ENCODE measurements at regions not wholly inside any gene's neighbourhood (a gene's known extent, or its start where the extent isn't known, plus 50 kb on each side); places are given as distances from the start of the nearest gene placed in this dataset.

DNA sequence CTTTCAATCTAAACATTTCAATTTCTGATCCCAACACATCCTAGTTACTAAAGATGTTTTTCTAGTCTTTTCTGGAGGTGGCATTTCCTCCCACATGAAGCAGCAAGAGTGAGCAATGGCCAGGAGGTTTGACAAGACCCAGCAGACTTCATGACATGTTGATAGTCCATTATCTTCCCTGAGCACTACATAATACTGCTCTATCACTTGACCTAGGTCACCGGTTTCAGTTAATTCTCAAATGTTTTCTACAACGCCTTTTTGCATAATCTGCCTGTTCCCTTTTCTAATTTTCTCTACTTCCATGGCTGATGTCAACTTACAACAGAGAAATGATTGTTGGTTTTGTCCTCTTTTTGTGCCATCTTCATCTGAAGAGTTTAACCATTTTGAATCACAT is 62.0 kb upstream of the GPRIN3 start:
- Histone ChIP-seq H3K4me2 (ENCODE audit: insufficient read depth, low read length) (no peak overlapping the region), H3K4me3 (replicated peaks in 1 of 3; ENCODE audit: insufficient read depth in 1 of 3, low read depth in 1 of 3, low read length in 3 of 3) (no peak overlapping the region), H3K9me1 (replicated peaks; ENCODE audit: control insufficient read depth, extremely low read depth, insufficient read depth, low read length) (no peaks in the 10 kb centered on the region), H3K27me3 (ENCODE audit: control insufficient read depth in 2 of 2, insufficient read depth in 2 of 2, low read length in 2 of 2) (peaks cover 0 to 3% of the 10 kb centered on the region in 2 experiments), H3K4me1 (ENCODE audit: control insufficient read depth, extremely low read depth, insufficient read depth, low read length) (no peaks in the 10 kb centered on the region), H3K9ac (replicated peaks; ENCODE audit: extremely low read depth, insufficient read depth, low read length) (no peak overlapping the region), H3K36me3 (ENCODE audit: control insufficient read depth in 2 of 2, extremely low read depth in 1 of 2, insufficient read depth in 2 of 2, low read length in 2 of 2) (no peaks in the 10 kb centered on the region), H3K79me2 (ENCODE audit: control insufficient read depth, insufficient read depth, low read length) (no peaks in the 10 kb centered on the region), H4K20me1 (replicated peaks; ENCODE audit: control insufficient read depth, extremely low read depth, insufficient read depth, low read length) (no peaks in the 10 kb centered on the region), H3K9me3 (replicated peaks; ENCODE audit: control insufficient read depth, insufficient read depth, low read length) (no peaks in the 10 kb centered on the region), H2AFZ (ENCODE audit: low read depth, low read length) (no peak overlapping the region), H3K27ac (ENCODE audit: insufficient read depth, low read depth, low read length) (no peak overlapping the region)
- BruUV-seq (replicated peaks) = no TSS peak
- DNase-seq (ENCODE audit: low read depth, low spot score) = no peak
- TF ChIP-seq JUN (IDR thresholded peaks at IDR 0.05; ENCODE audit: borderline replicate concordance, insufficient read depth, insufficient read length, low read depth) = no peak
- TF ChIP-seq, protein P1, sequence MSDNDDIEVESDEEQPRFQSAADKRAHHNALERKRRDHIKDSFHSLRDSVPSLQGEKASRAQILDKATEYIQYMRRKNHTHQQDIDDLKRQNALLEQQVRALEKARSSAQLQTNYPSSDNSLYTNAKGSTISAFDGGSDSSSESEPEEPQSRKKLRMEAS (IDR thresholded peaks at IDR 0.05; ENCODE audit: insufficient read depth, insufficient read length) = no peak
- TF ChIP-seq EZH2 (IDR thresholded peaks at IDR 0.05; ENCODE audit: borderline replicate concordance, low read depth, low read length, severe bottlenecking) = no peak
- no peak for TF ChIP-seq MYC (IDR thresholded peaks at IDR 0.05; ENCODE audit: low read depth, low read length)
- dilution Hi-C loops (cut with MboI; ENCODE audit: extremely low pct_ligation_motif_present, low sequenced_read_pairs) (no loop called here), intact Hi-C loops (cut with micrococcal nuclease) (no loop called here)
- CTCF ChIA-PET = no interaction called here
- FAIRE-seq = no peak
- POLR2A ChIA-PET = no interaction called here

DNA sequence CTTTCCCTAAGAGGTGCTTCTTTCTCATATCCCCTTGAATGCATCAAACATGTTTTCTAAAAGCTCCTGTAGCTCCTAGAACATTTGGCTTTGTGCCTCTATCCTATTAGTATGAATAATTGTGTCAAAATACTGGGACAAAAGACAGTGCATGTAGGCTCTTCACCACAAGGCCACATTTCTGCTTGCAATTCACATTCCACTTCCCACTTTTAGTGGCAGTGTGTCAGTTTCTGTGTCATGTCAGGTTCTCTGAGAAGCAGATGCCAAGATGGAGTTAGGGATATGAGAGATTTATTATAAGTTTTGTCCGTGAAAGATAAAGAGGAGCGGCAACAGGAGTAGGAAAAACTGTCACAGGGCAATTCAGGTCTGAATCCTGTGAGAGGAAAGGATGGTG is 61.3 kb upstream of the GPRIN3 start:
- Histone ChIP-seq H2AFZ (ENCODE audit: low read depth, low read length) (no peak overlapping the region), H3K9me3 (replicated peaks; ENCODE audit: control insufficient read depth, insufficient read depth, low read length) (no peaks in the 10 kb centered on the region), H3K4me2 (ENCODE audit: insufficient read depth, low read length) (no peak overlapping the region), H3K36me3 (ENCODE audit: control insufficient read depth in 2 of 2, extremely low read depth in 1 of 2, insufficient read depth in 2 of 2, low read length in 2 of 2) (no peaks in the 10 kb centered on the region), H3K9me1 (replicated peaks; ENCODE audit: control insufficient read depth, extremely low read depth, insufficient read depth, low read length) (no peaks in the 10 kb centered on the region), H3K9ac (replicated peaks; ENCODE audit: extremely low read depth, insufficient read depth, low read length) (no peak overlapping the region), H3K79me2 (ENCODE audit: control insufficient read depth, insufficient read depth, low read length) (no peaks in the 10 kb centered on the region), H3K4me1 (ENCODE audit: control insufficient read depth, extremely low read depth, insufficient read depth, low read length) (no peaks in the 10 kb centered on the region), H3K4me3 (replicated peaks in 1 of 3; ENCODE audit: insufficient read depth in 1 of 3, low read depth in 1 of 3, low read length in 3 of 3) (no peak overlapping the region), H3K27ac (ENCODE audit: insufficient read depth, low read depth, low read length) (no peak overlapping the region), H3K27me3 (ENCODE audit: control insufficient read depth in 2 of 2, insufficient read depth in 2 of 2, low read length in 2 of 2) (peaks cover 0 to 3% of the 10 kb centered on the region in 2 experiments), H4K20me1 (replicated peaks; ENCODE audit: control insufficient read depth, extremely low read depth, insufficient read depth, low read length) (no peaks in the 10 kb centered on the region)
- no peak for DNase-seq (ENCODE audit: low read depth, low spot score)
- ChIA-PET POLR2A (no interaction called here), CTCF (no interaction called here)
- BruUV-seq (replicated peaks) = no TSS peak
- no peak for TF ChIP-seq JUN (IDR thresholded peaks at IDR 0.05; ENCODE audit: borderline replicate concordance, insufficient read depth, insufficient read length, low read depth)
- no peak for TF ChIP-seq MYC (IDR thresholded peaks at IDR 0.05; ENCODE audit: low read depth, low read length)
- no peak for TF ChIP-seq POLR2A (IDR thresholded peaks at IDR 0.05; ENCODE audit: low read depth, low read length)
- TF ChIP-seq EZH2 (IDR thresholded peaks at IDR 0.05; ENCODE audit: borderline replicate concordance, low read depth, low read length, severe bottlenecking) = no peak
- TF ChIP-seq, protein P1 (IDR thresholded peaks at IDR 0.05; ENCODE audit: insufficient read depth, insufficient read length) = no peak
- no peak for FAIRE-seq
- dilution Hi-C loops (cut with MboI; ENCODE audit: extremely low pct_ligation_motif_present, low sequenced_read_pairs) = no loop called here
- intact Hi-C loops (cut with micrococcal nuclease) = no loop called here
